Fibroblast of lung (primary cell): ENCODE measurements at regions not wholly inside any gene's neighbourhood (a gene's known extent, or its start where the extent isn't known, plus 50 kb on each side); places are given as distances from the start of the nearest gene placed in this dataset.

Source experiments
- DNase-seq, 2 donors: peaks; one replicate each; pipeline versions ENCODE4 v3.0.0 to v3.0.0-alpha.2; 2010; ENCODE audit warnings: low read depth in 2 of 2
- H2AFZ ChIP-seq: 2 replicates; pipeline ENCODE4 v1.5.1; 2012; ENCODE audit warnings: low read length, control low read depth, inconsistent platforms
- H3K27ac ChIP-seq: 2 replicates; pipeline ENCODE4 v1.5.1; 2011; ENCODE audit warnings: low read length, control low read depth; ENCODE audit not compliant: insufficient read depth
- H3K27me3 ChIP-seq: 2 replicates; pipeline ENCODE4 v1.5.1; 2011; ENCODE audit warnings: mild to moderate bottlenecking, low read length; ENCODE audit not compliant: control insufficient read depth, insufficient read depth
- H3K36me3 ChIP-seq: 2 replicates; pipeline ENCODE4 v1.5.1; 2011; ENCODE audit warnings: low read length; ENCODE audit not compliant: control insufficient read depth, insufficient read depth
- H3K4me1 ChIP-seq: 2 replicates; pipeline ENCODE4 v1.5.1; 2011; ENCODE audit warnings: low read length; ENCODE audit not compliant: control insufficient read depth, insufficient read depth; ENCODE audit errors: extremely low read depth
- H3K4me2 ChIP-seq: 2 replicates; pipeline ENCODE4 v1.5.1; 2011; ENCODE audit warnings: low read length, control low read depth; ENCODE audit not compliant: insufficient read depth; ENCODE audit errors: extremely low read depth
- H3K4me3 ChIP-seq, 4 experiments: fragments of 200-600 bp in 1 of 4; sonication (generic) in 1 of 4; replicated peaks in 1 of 4; 2 replicates each; pipeline ENCODE4 v1.5.1; 2011 to 2016; ENCODE audit warnings: low read length in 4 of 4, low read depth in 3 of 4, mild to moderate bottlenecking in 3 of 4, control low read depth in 2 of 4, inconsistent platforms in 1 of 4, mixed read lengths in 1 of 4; ENCODE audit not compliant: insufficient read depth in 1 of 4; ENCODE audit errors: control extremely low read depth in 1 of 4
- H3K79me2 ChIP-seq: 2 replicates; pipeline ENCODE4 v1.5.1; 2012; ENCODE audit warnings: mild to moderate bottlenecking, low read length, inconsistent platforms; ENCODE audit not compliant: control insufficient read depth, insufficient read depth
- H3K9ac ChIP-seq: 2 replicates; pipeline ENCODE4 v1.5.1; 2011; ENCODE audit warnings: mild to moderate bottlenecking, low read length, control low read depth; ENCODE audit not compliant: insufficient read depth
- H3K9me3 ChIP-seq: 2 replicates; pipeline ENCODE4 v1.5.1; 2012; ENCODE audit warnings: low read depth, low read length; ENCODE audit not compliant: control insufficient read depth, insufficient read depth
- H4K20me1 ChIP-seq: 2 replicates; pipeline ENCODE4 v1.5.1; 2011; ENCODE audit warnings: low read length; ENCODE audit not compliant: control insufficient read depth, insufficient read depth; ENCODE audit errors: extremely low read depth
- EZH2 ChIP-seq: IDR thresholded peaks from 2 replicates; pipeline ENCODE4 v1.5.1; 2012; ENCODE audit warnings: low read length, control low read depth, mild to moderate bottlenecking; ENCODE audit errors: missing control alignments
- TF ChIP-seq, protein P1 (sequence below), 2 donors: IDR thresholded peaks in 1 of 2; conservative IDR thresholded peaks in 1 of 2; 1 replicate in 1 of 2; 2 replicates in 1 of 2; pipeline ENCODE4 v1.5.1; 2011 to 2012; ENCODE audit warnings: low read length in 2 of 2, control low read depth in 1 of 2, inconsistent platforms in 1 of 2, low read depth in 1 of 2, mild to moderate bottlenecking in 1 of 2

DNA sequence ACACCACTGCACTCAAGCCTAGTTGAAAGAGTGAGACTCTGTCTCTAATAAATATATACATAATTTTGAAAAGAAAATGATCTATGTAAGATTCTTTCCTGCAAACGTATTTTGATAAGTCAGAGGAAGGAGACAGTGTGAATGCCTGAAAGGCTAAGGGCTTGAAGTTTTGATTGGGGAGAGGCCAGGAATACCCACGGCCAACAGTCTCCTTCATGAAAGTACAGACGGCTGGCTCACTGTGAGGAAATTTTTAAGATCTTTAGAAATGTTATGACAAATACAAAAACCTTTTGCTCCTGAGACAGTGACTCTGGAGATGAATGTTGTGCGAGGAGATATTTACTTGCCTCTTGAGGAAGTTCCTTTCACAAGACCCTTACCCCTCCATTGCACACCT lies 111.4 kb upstream of the KLHL13 start:
- no peak overlapping the region for H3K9ac ChIP-seq
- no peak overlapping the region for H3K4me2 ChIP-seq
- no peaks in the 10 kb centered on the region for H3K79me2 ChIP-seq
- no peak for TF ChIP-seq EZH2
- TF ChIP-seq, protein P1, sequence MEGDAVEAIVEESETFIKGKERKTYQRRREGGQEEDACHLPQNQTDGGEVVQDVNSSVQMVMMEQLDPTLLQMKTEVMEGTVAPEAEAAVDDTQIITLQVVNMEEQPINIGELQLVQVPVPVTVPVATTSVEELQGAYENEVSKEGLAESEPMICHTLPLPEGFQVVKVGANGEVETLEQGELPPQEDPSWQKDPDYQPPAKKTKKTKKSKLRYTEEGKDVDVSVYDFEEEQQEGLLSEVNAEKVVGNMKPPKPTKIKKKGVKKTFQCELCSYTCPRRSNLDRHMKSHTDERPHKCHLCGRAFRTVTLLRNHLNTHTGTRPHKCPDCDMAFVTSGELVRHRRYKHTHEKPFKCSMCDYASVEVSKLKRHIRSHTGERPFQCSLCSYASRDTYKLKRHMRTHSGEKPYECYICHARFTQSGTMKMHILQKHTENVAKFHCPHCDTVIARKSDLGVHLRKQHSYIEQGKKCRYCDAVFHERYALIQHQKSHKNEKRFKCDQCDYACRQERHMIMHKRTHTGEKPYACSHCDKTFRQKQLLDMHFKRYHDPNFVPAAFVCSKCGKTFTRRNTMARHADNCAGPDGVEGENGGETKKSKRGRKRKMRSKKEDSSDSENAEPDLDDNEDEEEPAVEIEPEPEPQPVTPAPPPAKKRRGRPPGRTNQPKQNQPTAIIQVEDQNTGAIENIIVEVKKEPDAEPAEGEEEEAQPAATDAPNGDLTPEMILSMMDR (conservative IDR thresholded peaks at IDR 0.05 in 1 of 2, IDR thresholded peaks at IDR 0.05 in 1 of 2; ENCODE audit: low read depth in 1 of 2, low read length in 2 of 2) = no peak
- no peaks in the 10 kb centered on the region for H4K20me1 ChIP-seq
- no peaks in the 10 kb centered on the region for H3K9me3 ChIP-seq
- H3K27me3 ChIP-seq = no peaks in the 10 kb centered on the region
- H3K36me3 ChIP-seq = no peaks in the 10 kb centered on the region
- no peak overlapping the region for H2AFZ ChIP-seq
- no peak overlapping the region for H3K4me3 ChIP-seq
- H3K27ac ChIP-seq = no peak overlapping the region
- peak in 1 of 2 donors; percentile 77 for DNase-seq
- H3K4me1 ChIP-seq = peaks cover 3% of the 10 kb centered on the region

DNA sequence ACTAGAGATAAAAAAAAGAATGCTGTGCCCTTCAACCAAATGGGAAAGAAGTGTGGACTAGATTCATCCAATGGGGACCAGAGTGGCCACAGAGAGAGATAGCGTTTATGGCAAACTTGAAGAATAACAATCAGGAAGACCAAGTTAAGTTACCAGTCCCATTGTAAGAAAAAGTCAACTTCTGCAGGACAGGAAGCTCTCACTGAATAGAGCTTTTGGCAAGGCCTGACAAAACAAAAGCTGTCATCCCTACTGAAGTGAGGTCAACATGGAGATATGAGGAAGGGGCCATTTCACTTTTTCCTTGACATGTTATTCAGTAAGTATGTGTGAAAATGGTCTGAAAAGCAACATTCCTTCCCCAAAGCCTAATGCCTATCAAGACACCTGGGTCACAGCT lies 111.8 kb upstream of the KLHL13 start:
- Histone ChIP-seq H3K79me2 (no peaks in the 10 kb centered on the region), H4K20me1 (no peaks in the 10 kb centered on the region), H3K4me3 (no peak overlapping the region), H3K36me3 (no peaks in the 10 kb centered on the region), H3K9ac (no peak overlapping the region), H3K4me2 (no peak overlapping the region), H3K4me1 (peaks cover 3% of the 10 kb centered on the region), H3K27me3 (no peaks in the 10 kb centered on the region), H3K9me3 (no peaks in the 10 kb centered on the region), H2AFZ (no peak overlapping the region), H3K27ac (no peak overlapping the region)
- TF ChIP-seq, protein P1 (conservative IDR thresholded peaks at IDR 0.05 in 1 of 2, IDR thresholded peaks at IDR 0.05 in 1 of 2; ENCODE audit: low read depth in 1 of 2, low read length in 2 of 2) = no peak
- TF ChIP-seq EZH2 = no peak
- DNase-seq = no peak

DNA sequence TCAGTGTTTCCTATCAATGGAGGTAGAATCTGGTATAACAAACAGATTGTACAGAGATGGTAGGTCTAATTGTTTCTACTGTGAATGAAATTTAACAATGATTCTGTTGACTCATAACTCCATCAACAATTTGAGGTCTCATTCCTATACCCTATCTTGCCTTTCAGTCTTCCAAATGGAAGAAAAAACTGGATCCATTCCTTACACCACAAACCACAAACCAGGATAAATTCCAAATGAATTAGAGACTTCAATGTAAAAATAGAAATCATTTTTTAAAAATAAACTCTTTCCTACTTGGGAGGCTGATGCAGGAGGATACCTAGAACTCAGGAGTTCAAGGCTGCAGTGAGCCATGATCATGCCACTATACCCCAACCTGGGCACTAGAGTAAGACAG lies 114.4 kb upstream of the WDR44 start:
- no peaks in the 10 kb centered on the region for H3K4me1 ChIP-seq
- DNase-seq = peak; percentile 49 to 78
- H3K27me3 ChIP-seq = no peaks in the 10 kb centered on the region
- H3K4me2 ChIP-seq = no peak overlapping the region
- H4K20me1 ChIP-seq = no peaks in the 10 kb centered on the region
- no peak overlapping the region for H3K4me3 ChIP-seq
- H2AFZ ChIP-seq = no peak overlapping the region
- no peaks in the 10 kb centered on the region for H3K36me3 ChIP-seq
- H3K79me2 ChIP-seq = no peaks in the 10 kb centered on the region
- H3K27ac ChIP-seq = no peak overlapping the region
- no peaks in the 10 kb centered on the region for H3K9me3 ChIP-seq
- TF ChIP-seq, protein P1 (conservative IDR thresholded peaks at IDR 0.05 in 1 of 2, IDR thresholded peaks at IDR 0.05 in 1 of 2; ENCODE audit: low read depth in 1 of 2, low read length in 2 of 2) = no peak
- TF ChIP-seq EZH2 = no peak
- no peak overlapping the region for H3K9ac ChIP-seq
